B cell (primary cell): ENCODE measurements at regions not wholly inside any gene's neighbourhood (a gene's known extent, or its start where the extent isn't known, plus 50 kb on each side); places are given as distances from the start of the nearest gene placed in this dataset.

ENCODE experiments used
- ATAC-seq: fragments of 200-7000 bp; cut with Tn5 transposase; one replicate; pipeline ENCODE4 v1.10.0; 2021; ENCODE audit warnings: low read depth, mild to moderate bottlenecking, moderate number of reproducible peaks, moderate library complexity
- CTCF ChIA-PET: fragments of 350-600 bp; sonication (Branson Sonifier 250); formaldehyde crosslinking; loops from one replicate; lab custom pipeline; 2021; ENCODE audit warnings: antibody characterized with exemption, inconsistent platforms; lab: Charles Lee
- POLR2A ChIA-PET: fragments of 350-600 bp; sonication (Branson Sonifier 250); formaldehyde crosslinking; loops from one replicate; lab custom pipeline; 2021; ENCODE audit warnings: antibody characterized with exemption; lab: Charles Lee
- DNase-seq: peaks from one replicate; pipeline ENCODE4 v3.0.0; 2013
- H2AFZ ChIP-seq: 2 replicates; pipeline ENCODE4 v1.6.1; 2012; ENCODE audit warnings: mild to moderate bottlenecking, low read depth, low read length; ENCODE audit not compliant: insufficient read depth, poor library complexity, severe bottlenecking
- H3K27ac ChIP-seq, 2 donors: 1 replicate in 1 of 2; 2 replicates in 1 of 2; pipeline ENCODE4 v1.5.1; 2012 to 2013; ENCODE audit warnings: low read length in 2 of 2, mild to moderate bottlenecking in 2 of 2, moderate library complexity in 1 of 2
- H3K27me3 ChIP-seq, 4 experiments: fragments of 200-600 bp in 1 of 4; sonication (generic) in 1 of 4; replicated peaks in 1 of 4; 1 replicate in 2 of 4; 2 replicates in 2 of 4; pipeline versions ENCODE4 v1.6.1 to v1.7.0; 2013 to 2016; ENCODE audit warnings: low read length in 3 of 4, mild to moderate bottlenecking in 2 of 4, mixed read lengths in 1 of 4, moderate library complexity in 1 of 4; ENCODE audit not compliant: insufficient read depth in 4 of 4, control insufficient read depth in 3 of 4; ENCODE audit errors: control extremely low read depth in 1 of 4
- H3K36me3 ChIP-seq, 2 experiments: replicated peaks in 1 of 2; 1 replicate in 1 of 2; 2 replicates in 1 of 2; pipeline versions ENCODE4 v1.6.1 to v1.7.1; 2013; ENCODE audit warnings: low read length in 1 of 2; ENCODE audit not compliant: insufficient read depth in 2 of 2, control insufficient read depth in 1 of 2; ENCODE audit errors: control extremely low read depth in 1 of 2, extremely low read depth in 1 of 2
- H3K4me1 ChIP-seq, 2 donors: fragments of 200-600 bp in 1 of 2; sonication (generic) in 1 of 2; 1 replicate in 1 of 2; 2 replicates in 1 of 2; pipeline versions ENCODE4 v1.5.1 to v1.6.1; 2013 to 2017; ENCODE audit warnings: low read length in 2 of 2; ENCODE audit not compliant: control insufficient read depth in 2 of 2, insufficient read depth in 2 of 2
- H3K4me2 ChIP-seq: replicated peaks from 2 replicates; pipeline ENCODE3; 2012; ENCODE audit warnings: mild to moderate bottlenecking, low read depth, low read length; ENCODE audit not compliant: poor library complexity, severe bottlenecking
- H3K4me3 ChIP-seq, 5 experiments: fragments of 200-600 bp in 1 of 5; sonication (generic) in 1 of 5; 1 replicate in 3 of 5; 2 replicates in 2 of 5; pipeline versions ENCODE4 v1.5.1 to v1.7.0; 2011 to 2016; ENCODE audit warnings: low read length in 4 of 5, mild to moderate bottlenecking in 4 of 5, low read depth in 2 of 5, control low read depth in 1 of 5, moderate library complexity in 1 of 5; ENCODE audit not compliant: insufficient read depth in 1 of 5; ENCODE audit errors: control extremely low read depth in 1 of 5, extremely low read depth in 1 of 5
- H3K79me2 ChIP-seq: fragments of 200-600 bp; sonication (generic); one replicate; pipeline ENCODE4 v1.6.0; 2016; ENCODE audit warnings: low read length; ENCODE audit not compliant: control insufficient read depth, insufficient read depth
- H3K9ac ChIP-seq: fragments of 200-600 bp; sonication (generic); 2 replicates; pipeline ENCODE4 v1.6.1; 2017; ENCODE audit warnings: mild to moderate bottlenecking, low read length, moderate library complexity
- H3K9me3 ChIP-seq, 3 donors: one replicate each; pipeline versions ENCODE4 v1.6.1 to v1.7.1; 2013; ENCODE audit warnings: low read length in 2 of 3; ENCODE audit not compliant: control insufficient read depth in 2 of 3, insufficient read depth in 1 of 3; ENCODE audit errors: control extremely low read depth in 1 of 3
- H4K20me1 ChIP-seq: 2 replicates; pipeline ENCODE4 v1.6.0; 2012; ENCODE audit warnings: mild to moderate bottlenecking, low read length; ENCODE audit not compliant: insufficient read depth, control insufficient read depth, poor library complexity, severe bottlenecking
- H3K27ac Mint-ChIP-seq: one replicate; pipeline ENCODE4 v1.8.0; 2021; ENCODE audit warnings: mixed read lengths
- H3K27me3 Mint-ChIP-seq: one replicate; pipeline ENCODE4 v1.8.0; 2021; ENCODE audit warnings: mixed read lengths
- H3K4me1 Mint-ChIP-seq: one replicate; pipeline ENCODE4 v1.8.0; 2021; ENCODE audit warnings: mixed read lengths
- H3K4me3 Mint-ChIP-seq: one replicate; pipeline ENCODE4 v1.8.0; 2021; ENCODE audit warnings: mixed read lengths
- H3K9me3 Mint-ChIP-seq: one replicate; pipeline ENCODE4 v1.8.0; 2022; ENCODE audit warnings: mixed read lengths; ENCODE audit not compliant: insufficient read depth
- CTCF ChIP-seq: fragments of 200-600 bp; IDR thresholded peaks from one replicate; pipeline ENCODE4 v1.8.0; 2022; ENCODE audit warnings: antibody characterized with exemption, mild to moderate bottlenecking
- EZH2 ChIP-seq: IDR thresholded peaks from 2 replicates; pipeline ENCODE4 v1.6.1; 2012; ENCODE audit warnings: borderline replicate concordance, low read depth, mild to moderate bottlenecking, moderate library complexity, low read length; ENCODE audit not compliant: insufficient read depth, poor library complexity, severe bottlenecking
- WGBS: methylation state at CpG from one replicate; pipeline ENCODE4 v1.1.5; 2013; ENCODE audit warnings: missing lambda C conversion rate; ENCODE audit not compliant: insufficient coverage; 5-methylcytosine and 5-hydroxymethylcytosine counted together
- intact Hi-C: fragments of 100-400 bp; cut with micrococcal nuclease; formaldehyde crosslinking; loops from one replicate; pipeline ENCODE4 v1.10.0; 2022

- Mint-ChIP-seq H3K4me1 (peaks cover 4% of the 10 kb centered on the region), H3K9me3 (no peaks in the 10 kb centered on the region), H3K27ac (no peak overlapping the region), H3K4me3 (no peak overlapping the region), H3K27me3 (no peaks in the 10 kb centered on the region)
- no peak for TF ChIP-seq EZH2
- Histone ChIP-seq H4K20me1 (no peaks in the 10 kb centered on the region), H3K4me2 (no peak overlapping the region), H3K36me3 (no peaks in the 10 kb centered on the region), H2AFZ (no peak overlapping the region), H3K27ac (no peak overlapping the region), H3K27me3 (no peaks in the 10 kb centered on the region), H3K79me2 (no peaks in the 10 kb centered on the region), H3K4me3 (no peak overlapping the region), H3K4me1 (no peaks in the 10 kb centered on the region), H3K9me3 (no peaks in the 10 kb centered on the region), H3K9ac (no peak overlapping the region)
- CTCF ChIA-PET = no interaction called here
- intact Hi-C loops = no loop called here
- POLR2A ChIA-PET = no interaction called here
- 100% methylated on average over 1 of the region's 6 CpGs for WGBS
- no peak for ATAC-seq
- no peak for DNase-seq
These were observed 213.6 kb downstream of the CBLL2 start for GRCh38 chrX:22486296-22486695.

GRCh38 chrX:22516893-22517292, 244.2 kb downstream of the CBLL2 start:
- POLR2A ChIA-PET = no interaction called here
- ATAC-seq = no peak
- no peak for DNase-seq

More at GRCh38 chrX:22516893-22517292, 244.2 kb downstream of the CBLL2 start:
- H3K27me3 Mint-ChIP-seq = no peaks in the 10 kb centered on the region
- CTCF ChIA-PET = no interaction called here
- Histone ChIP-seq H4K20me1 (no peaks in the 10 kb centered on the region), H3K9me3 (no peaks in the 10 kb centered on the region), H2AFZ (no peak overlapping the region), H3K36me3 (no peaks in the 10 kb centered on the region), H3K27ac (no peak overlapping the region), H3K4me2 (no peak overlapping the region), H3K79me2 (no peaks in the 10 kb centered on the region), H3K4me3 (no peak overlapping the region), H3K27me3 (no peaks in the 10 kb centered on the region), H3K9ac (no peak overlapping the region), H3K4me1 (no peaks in the 10 kb centered on the region)
- H3K27ac Mint-ChIP-seq = no peak overlapping the region
- intact Hi-C loops = no loop called here
- H3K9me3 Mint-ChIP-seq = no peaks in the 10 kb centered on the region
- WGBS = 80% methylated on average over 1 of the region's 5 CpGs
- H3K4me1 Mint-ChIP-seq = no peaks in the 10 kb centered on the region
- H3K4me3 Mint-ChIP-seq = no peak overlapping the region
- TF ChIP-seq CTCF = no peak
- no peak for TF ChIP-seq EZH2
